ENCODE measurements at regions not wholly inside any gene's neighbourhood (a gene's known extent, or its start where the extent isn't known, plus 50 kb on each side); places are given as distances from the start of the nearest gene placed in this dataset.

GRCh38 chr7:68601826-68602225 lies 996.4 kb upstream of the AUTS2 start:
- no peaks in the 10 kb centered on the region for H3K9me3 ChIP-seq
- 24 to 31% methylated on average over 3 to 4 of the region's 4 CpGs for WGBS, 2 donors (ENCODE audit: low coverage in 1 of 2)
- no peaks in the 10 kb centered on the region for H3K36me3 ChIP-seq
- no peaks in the 10 kb centered on the region for H3K27me3 ChIP-seq
- TF ChIP-seq EP300 (IDR thresholded peaks at IDR 0.05) (no peak), POLR2A (IDR thresholded peaks at IDR 0.05) (no peak), POLR2AphosphoS5 (IDR thresholded peaks at IDR 0.05) (no peak)
- no peak for ATAC-seq
- peaks cover 0 to 6% (median 0%) of the 10 kb centered on the region in 3 donors for H3K4me1 ChIP-seq
- H3K27ac ChIP-seq = no peak overlapping the region
- no peak overlapping the region for H3K4me3 ChIP-seq

GRCh38 chr7:68604541-68604940 lies 993.7 kb upstream of the AUTS2 start:
- Histone ChIP-seq H3K9me3 (peaks cover 0 to 18% (median 0%) of the 10 kb centered on the region in 3 donors), H3K27ac (no peak overlapping the region), H3K4me3 (no peak overlapping the region), H3K36me3 (no peaks in the 10 kb centered on the region), H3K27me3 (no peaks in the 10 kb centered on the region), H3K4me1 (peaks cover 0 to 6% (median 0%) of the 10 kb centered on the region in 3 donors)
- ATAC-seq = no peak
- no peak for TF ChIP-seq CTCF (IDR thresholded peaks at IDR 0.05)
- no peak for TF ChIP-seq POLR2A (IDR thresholded peaks at IDR 0.05)
- no peak for TF ChIP-seq POLR2AphosphoS5 (IDR thresholded peaks at IDR 0.05)
- no peak for TF ChIP-seq EP300 (IDR thresholded peaks at IDR 0.05)
- WGBS, 2 donors (ENCODE audit: low coverage in 1 of 2) = 18 to 20% methylated on average over 1 of the region's 1 CpG

GRCh38 chr7:68610701-68611100 lies 987.6 kb upstream of the AUTS2 start:
- no peak overlapping the region for H3K4me3 ChIP-seq
- no peaks in the 10 kb centered on the region for H3K36me3 ChIP-seq
- WGBS, 2 donors (ENCODE audit: low coverage in 1 of 2) = 100% methylated on average over 1 of the region's 1 CpG; no CpG with 5 or more reads in 1 of the 2 donors
- TF ChIP-seq CTCF (IDR thresholded peaks at IDR 0.05) (no peak), POLR2AphosphoS5 (IDR thresholded peaks at IDR 0.05) (no peak), POLR2A (IDR thresholded peaks at IDR 0.05) (no peak), EP300 (IDR thresholded peaks at IDR 0.05) (no peak)
- H3K9me3 ChIP-seq = peaks cover under 1 to 25% (median 5%) of the 10 kb centered on the region in 3 donors
- no peak overlapping the region for H3K27ac ChIP-seq
- H3K27me3 ChIP-seq = peaks cover 4% of the 10 kb centered on the region
- no peak for ATAC-seq
- no peaks in the 10 kb centered on the region for H3K4me1 ChIP-seq

DNA sequence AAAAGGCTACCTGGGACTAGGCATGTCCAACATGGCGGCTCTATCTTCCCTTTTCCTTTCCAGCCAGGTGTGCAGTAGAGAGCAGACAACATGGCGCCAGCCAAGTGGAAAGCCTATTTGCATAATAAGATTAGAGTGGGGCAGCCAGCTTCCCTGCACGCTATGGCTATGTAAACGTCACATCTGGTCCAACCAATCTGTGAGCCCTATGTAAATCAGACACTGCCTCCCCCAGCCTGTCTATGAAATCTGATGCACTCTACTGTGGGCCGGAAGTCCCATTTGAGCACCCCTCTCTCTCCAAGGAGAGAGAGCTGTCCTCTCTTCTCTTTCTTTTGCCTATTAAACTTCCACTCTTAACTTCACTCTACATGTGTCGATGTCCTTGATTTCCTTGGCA lies 984.9 kb upstream of the AUTS2 start:
- H3K9me3 ChIP-seq = peaks cover 2 to 37% (median 5%) of the 10 kb centered on the region in 3 donors
- H3K4me3 ChIP-seq = no peak overlapping the region
- no peak overlapping the region for H3K27ac ChIP-seq
- no peak for ATAC-seq
- no peaks in the 10 kb centered on the region for H3K4me1 ChIP-seq
- peaks cover 4% of the 10 kb centered on the region for H3K27me3 ChIP-seq
- TF ChIP-seq CTCF (IDR thresholded peaks at IDR 0.05) = no peak
- WGBS, 2 donors (ENCODE audit: low coverage in 1 of 2) = 68 to 81% methylated on average over 4 to 6 of the region's 6 CpGs
- H3K36me3 ChIP-seq = no peaks in the 10 kb centered on the region

DNA sequence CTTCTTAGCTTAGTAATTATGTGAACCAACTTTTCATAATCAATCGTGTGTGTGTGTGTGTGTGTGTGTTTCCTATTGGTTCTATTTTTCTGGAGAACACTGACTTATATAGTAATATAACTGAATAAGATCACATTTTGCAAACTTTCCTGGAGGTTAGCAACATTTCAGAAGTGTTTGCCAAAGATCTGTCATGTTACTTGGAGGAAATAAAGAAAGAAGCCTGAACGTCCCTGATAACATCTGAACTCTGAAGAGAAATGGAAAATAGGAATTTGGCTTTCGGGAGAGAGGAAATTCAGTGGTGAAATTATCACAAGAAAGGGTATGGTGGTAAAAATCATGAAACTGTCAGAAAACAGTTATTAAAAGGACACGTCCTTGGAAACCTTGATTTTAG lies 984.4 kb upstream of the AUTS2 start:
- peaks cover 4% of the 10 kb centered on the region for H3K27me3 ChIP-seq
- no peak overlapping the region for H3K4me3 ChIP-seq
- H3K4me1 ChIP-seq = peaks cover 0 to 2% (median 0%) of the 10 kb centered on the region in 3 donors
- H3K36me3 ChIP-seq = no peaks in the 10 kb centered on the region
- peaks cover 2 to 33% (median 5%) of the 10 kb centered on the region in 3 donors for H3K9me3 ChIP-seq
- no peak for TF ChIP-seq EP300 (IDR thresholded peaks at IDR 0.05)
- no peak overlapping the region for H3K27ac ChIP-seq
- 35 to 39% methylated on average over 4 of the region's 4 CpGs for WGBS, 2 donors (ENCODE audit: low coverage in 1 of 2)
- ATAC-seq = no peak

- Histone ChIP-seq H3K36me3 (no peaks in the 10 kb centered on the region), H3K27ac (no peak overlapping the region), H3K9me3 (peaks cover 2 to 29% (median 5%) of the 10 kb centered on the region in 3 donors), H3K27me3 (no peaks in the 10 kb centered on the region), H3K4me1 (peaks cover 0 to 12% (median 0%) of the 10 kb centered on the region in 3 donors), H3K4me3 (no peak overlapping the region)
- WGBS, 2 donors (ENCODE audit: low coverage in 1 of 2) = 47 to 56% methylated on average over 3 of the region's 3 CpGs
- TF ChIP-seq POLR2AphosphoS5 (IDR thresholded peaks at IDR 0.05) (no peak), POLR2A (IDR thresholded peaks at IDR 0.05) (no peak), EP300 (IDR thresholded peaks at IDR 0.05) (no peak), CTCF (IDR thresholded peaks at IDR 0.05) (no peak)
- no peak for ATAC-seq
Measured at GRCh38 chr7:68619526-68619925, 978.7 kb upstream of the AUTS2 start.

All from gastroesophageal sphincter (tissue), 4 donors.